ENCODE measurements at regions not wholly inside any gene's neighbourhood (a gene's known extent, or its start where the extent isn't known, plus 50 kb on each side); places are given as distances from the start of the nearest gene placed in this dataset.

GRCh38 chr1:218679988-218680748 lies 335.0 kb downstream of the TGFB2 start:
- no peak for DNase-seq

- DNase-seq: no peak
Observed at GRCh38 chr1:218683242-218683641, 338.1 kb downstream of the TGFB2 start.

- no peak for DNase-seq
Observed at GRCh38 chr1:218686258-218686657, 341.1 kb downstream of the TGFB2 start.

- no peak for DNase-seq
Observed at GRCh38 chr1:218686761-218687160, 341.6 kb downstream of the TGFB2 start.

GRCh38 chr1:218692808-218693207 lies 347.7 kb downstream of the TGFB2 start:
- DNase-seq: no peak

- DNase-seq: no peak
Observed at GRCh38 chr1:218693599-218693998, 348.5 kb downstream of the TGFB2 start.

- DNase-seq: no peak
Observed at GRCh38 chr1:218694085-218694484, 348.9 kb downstream of the TGFB2 start.

- no peak for DNase-seq
Observed at GRCh38 chr1:218694636-218695035, 349.5 kb downstream of the TGFB2 start.

- DNase-seq: no peak
Observed at GRCh38 chr1:218695525-218695924, 350.4 kb downstream of the TGFB2 start.

- DNase-seq: no peak
Observed at GRCh38 chr1:218698141-218698540, 353.0 kb downstream of the TGFB2 start.

GRCh38 chr1:218699421-218699820 lies 354.3 kb downstream of the TGFB2 start:
- no peak for DNase-seq

GRCh38 chr1:218699865-218700264 lies 354.7 kb downstream of the TGFB2 start:
- DNase-seq: no peak

GRCh38 chr1:218700666-218701065 lies 355.5 kb downstream of the TGFB2 start:
- no peak for DNase-seq

- DNase-seq: no peak
Observed at GRCh38 chr1:218701131-218701530, 356.0 kb downstream of the TGFB2 start.

- no peak for DNase-seq
Observed at GRCh38 chr1:218702775-218703174, 357.6 kb downstream of the TGFB2 start.

GRCh38 chr1:218703836-218704235 lies 358.7 kb downstream of the TGFB2 start:
- DNase-seq: no peak

GRCh38 chr1:218705391-218705790 lies 360.3 kb downstream of the TGFB2 start:
- DNase-seq: no peak

- no peak for DNase-seq
Observed at GRCh38 chr1:218705911-218706893, 361.1 kb downstream of the TGFB2 start.

GRCh38 chr1:218711001-218711400 lies 365.9 kb downstream of the TGFB2 start:
- DNase-seq: no peak

GRCh38 chr1:218711884-218712674 lies 366.9 kb downstream of the TGFB2 start:
- DNase-seq: no peak

GRCh38 chr1:218712677-218713076 lies 367.5 kb downstream of the TGFB2 start:
- no peak for DNase-seq

- no peak for DNase-seq
Observed at GRCh38 chr1:218715961-218716669, 371.0 kb downstream of the TGFB2 start.
